ENCODE measurements at regions not wholly inside any gene's neighbourhood (a gene's known extent, or its start where the extent isn't known, plus 50 kb on each side); places are given as distances from the start of the nearest gene placed in this dataset.

DNA sequence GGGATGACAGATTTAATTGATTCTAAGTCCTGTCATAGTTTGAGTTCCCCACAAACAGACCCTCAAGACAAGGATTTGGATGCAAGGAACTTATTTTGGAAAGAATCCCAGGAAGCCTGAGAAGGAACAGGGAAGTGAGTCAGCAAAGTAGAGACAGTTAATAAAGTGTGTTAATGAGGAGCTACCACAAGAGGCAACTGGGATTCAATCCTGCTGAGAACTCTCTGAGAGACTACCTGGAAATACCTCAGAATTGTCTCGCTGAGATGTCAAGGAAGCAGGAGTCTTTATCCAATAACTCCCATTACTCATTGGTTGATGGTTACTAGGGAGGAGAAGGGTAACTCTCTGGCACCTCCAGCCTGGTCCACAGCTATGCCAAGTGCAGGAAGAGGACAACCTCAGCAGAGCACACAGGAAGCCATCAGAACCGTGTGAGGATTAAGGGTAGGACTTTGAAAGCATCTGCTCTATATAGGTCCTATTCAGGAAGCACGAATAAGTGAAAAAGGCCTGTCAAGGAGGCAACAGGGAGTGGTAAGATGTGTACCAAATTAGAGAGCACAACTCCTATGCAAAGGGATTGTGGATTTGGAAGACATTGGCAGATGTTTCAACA, 311.1 kb upstream of the KCNH8 start:
- DNase-seq (ENCODE audit: low spot score), result no peak
- TF ChIP-seq, protein P1, sequence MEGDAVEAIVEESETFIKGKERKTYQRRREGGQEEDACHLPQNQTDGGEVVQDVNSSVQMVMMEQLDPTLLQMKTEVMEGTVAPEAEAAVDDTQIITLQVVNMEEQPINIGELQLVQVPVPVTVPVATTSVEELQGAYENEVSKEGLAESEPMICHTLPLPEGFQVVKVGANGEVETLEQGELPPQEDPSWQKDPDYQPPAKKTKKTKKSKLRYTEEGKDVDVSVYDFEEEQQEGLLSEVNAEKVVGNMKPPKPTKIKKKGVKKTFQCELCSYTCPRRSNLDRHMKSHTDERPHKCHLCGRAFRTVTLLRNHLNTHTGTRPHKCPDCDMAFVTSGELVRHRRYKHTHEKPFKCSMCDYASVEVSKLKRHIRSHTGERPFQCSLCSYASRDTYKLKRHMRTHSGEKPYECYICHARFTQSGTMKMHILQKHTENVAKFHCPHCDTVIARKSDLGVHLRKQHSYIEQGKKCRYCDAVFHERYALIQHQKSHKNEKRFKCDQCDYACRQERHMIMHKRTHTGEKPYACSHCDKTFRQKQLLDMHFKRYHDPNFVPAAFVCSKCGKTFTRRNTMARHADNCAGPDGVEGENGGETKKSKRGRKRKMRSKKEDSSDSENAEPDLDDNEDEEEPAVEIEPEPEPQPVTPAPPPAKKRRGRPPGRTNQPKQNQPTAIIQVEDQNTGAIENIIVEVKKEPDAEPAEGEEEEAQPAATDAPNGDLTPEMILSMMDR (IDR thresholded peaks at IDR 0.05; ENCODE audit: extremely low read depth, missing control alignments), result no peak

DNA sequence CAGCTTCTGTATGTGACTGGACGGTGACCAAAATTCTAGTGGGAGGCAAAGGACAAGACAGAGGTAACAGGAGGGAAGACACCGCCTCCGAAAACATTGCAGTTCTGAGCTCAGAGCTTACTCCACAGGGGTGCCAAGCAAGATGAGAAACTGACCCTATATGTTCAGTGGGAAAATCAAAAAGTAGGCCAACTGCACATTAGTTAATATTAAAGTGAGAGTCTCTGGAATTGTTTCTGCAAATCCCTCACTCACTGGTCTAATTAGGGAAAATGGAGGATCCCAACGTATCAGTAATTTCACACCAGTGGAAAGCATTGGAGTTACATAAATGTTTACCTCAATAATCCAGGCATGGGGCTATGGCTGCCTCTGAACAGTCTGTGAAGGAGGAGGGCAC, 313.3 kb upstream of the KCNH8 start:
- TF ChIP-seq, protein P1 (IDR thresholded peaks at IDR 0.05; ENCODE audit: extremely low read depth, missing control alignments), result no peak
- no peak for DNase-seq (ENCODE audit: low spot score)

DNA sequence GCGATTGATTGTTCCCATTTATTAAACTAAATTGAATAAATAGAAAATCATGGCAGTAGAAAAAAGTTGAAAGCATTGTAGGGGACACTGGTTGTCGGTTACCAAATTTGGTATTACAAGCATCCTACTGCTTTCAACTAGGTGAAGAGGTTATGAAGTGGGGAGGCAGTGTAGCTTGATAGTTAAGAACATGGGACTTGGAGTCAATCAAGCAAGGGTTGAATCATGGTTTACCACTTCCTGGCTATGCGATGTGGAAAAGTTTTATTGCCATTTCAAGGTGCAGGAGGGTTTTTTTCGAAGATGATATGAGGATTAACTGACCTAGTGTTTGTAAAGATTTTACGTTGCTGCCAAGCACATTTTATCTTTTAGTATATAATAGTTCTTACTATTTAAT, 318.2 kb upstream of the KCNH8 start:
- TF ChIP-seq, protein P1 (IDR thresholded peaks at IDR 0.05; ENCODE audit: extremely low read depth, missing control alignments), result no peak
- DNase-seq (ENCODE audit: low spot score), result no peak

DNA sequence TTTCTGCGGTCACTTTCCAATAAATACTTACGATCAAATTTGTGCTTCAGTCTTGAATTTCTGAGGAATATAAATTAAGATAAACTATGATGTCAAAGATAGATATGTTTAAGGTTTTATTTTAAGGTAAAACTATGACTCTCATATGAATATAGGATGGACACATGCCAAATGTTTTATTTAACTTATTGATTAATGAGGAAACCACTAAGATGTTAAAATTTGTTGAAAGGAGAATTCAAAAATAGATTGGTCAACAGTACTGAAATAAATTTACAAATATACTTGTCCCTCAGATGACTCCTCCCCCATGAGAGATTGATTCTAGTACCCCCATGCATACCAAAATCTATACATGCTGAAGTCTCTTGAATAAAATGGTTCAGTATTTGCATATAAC, 319.7 kb upstream of the KCNH8 start:
- TF ChIP-seq, protein P1 (IDR thresholded peaks at IDR 0.05; ENCODE audit: extremely low read depth, missing control alignments), result no peak
- no peak for DNase-seq (ENCODE audit: low spot score)

DNA sequence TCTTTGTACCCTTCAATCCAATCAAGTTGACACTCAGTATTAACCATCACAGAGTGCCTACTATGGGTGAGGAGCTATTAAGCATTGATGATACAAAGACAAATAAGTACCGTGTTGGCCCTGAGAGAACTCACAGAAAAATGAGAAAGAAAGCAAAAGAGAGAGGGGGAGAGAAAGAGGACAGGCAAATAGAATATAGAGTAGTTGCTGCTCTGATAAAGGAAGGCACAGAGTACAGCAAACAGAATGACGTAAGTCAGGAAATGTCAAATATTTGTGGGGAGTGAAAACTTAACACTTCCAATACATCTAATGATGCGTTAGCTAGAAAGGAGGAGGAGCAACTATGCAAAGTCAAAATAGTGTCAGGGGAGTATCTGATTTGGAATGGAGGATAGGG, 320.6 kb upstream of the KCNH8 start:
- DNase-seq (ENCODE audit: low spot score), result no peak
- TF ChIP-seq, protein P1 (IDR thresholded peaks at IDR 0.05; ENCODE audit: extremely low read depth, missing control alignments), result no peak

DNA sequence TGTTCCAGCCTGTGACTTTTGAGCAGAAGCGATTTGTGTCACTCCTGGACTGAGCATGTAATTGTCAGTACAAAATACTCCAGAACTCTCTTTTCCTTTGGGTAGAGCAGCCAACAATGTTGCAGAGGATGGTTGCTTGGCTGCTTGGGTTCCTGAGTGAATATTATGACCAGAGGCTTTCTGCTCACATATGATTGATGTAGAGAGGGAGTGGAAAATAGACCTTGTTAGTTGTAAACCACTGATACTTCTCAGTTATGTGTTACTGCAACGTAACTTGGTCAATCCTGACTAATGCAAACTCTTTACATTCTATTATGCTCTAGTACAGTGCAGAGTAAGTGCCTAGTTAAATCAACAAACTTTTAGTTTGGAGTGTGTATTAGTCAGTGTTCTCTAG, 322.6 kb upstream of the KCNH8 start:
- TF ChIP-seq, protein P1 (IDR thresholded peaks at IDR 0.05; ENCODE audit: extremely low read depth, missing control alignments), result no peak
- DNase-seq (ENCODE audit: low spot score), result no peak

DNA sequence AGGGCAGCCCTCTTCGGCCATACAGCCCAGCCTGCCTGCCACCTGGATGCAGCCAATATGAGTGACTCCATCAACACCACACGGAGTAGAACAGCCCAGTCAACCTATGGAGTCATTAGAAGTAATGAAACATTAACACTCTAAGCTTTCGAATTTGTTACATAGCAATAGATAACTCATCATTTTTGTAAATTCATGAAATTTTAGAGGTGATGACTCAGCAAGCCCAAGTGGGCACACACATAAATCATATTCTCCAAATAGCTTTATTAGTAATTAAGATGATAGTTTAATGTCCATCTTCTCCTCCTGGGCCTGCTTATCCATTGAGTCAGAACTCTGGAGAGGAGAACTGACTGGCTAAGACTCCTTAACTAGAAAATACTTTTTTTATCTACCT, 335.0 kb upstream of the KCNH8 start:
- DNase-seq (ENCODE audit: low spot score), result no peak

More for the DNA sequence above, 335.0 kb upstream of the KCNH8 start:
- TF ChIP-seq, protein P1 (IDR thresholded peaks at IDR 0.05; ENCODE audit: extremely low read depth, missing control alignments), result no peak
